ENCODE measurements at regions not wholly inside any gene's neighbourhood (a gene's known extent, or its start where the extent isn't known, plus 50 kb on each side); places are given as distances from the start of the nearest gene placed in this dataset.

DNA sequence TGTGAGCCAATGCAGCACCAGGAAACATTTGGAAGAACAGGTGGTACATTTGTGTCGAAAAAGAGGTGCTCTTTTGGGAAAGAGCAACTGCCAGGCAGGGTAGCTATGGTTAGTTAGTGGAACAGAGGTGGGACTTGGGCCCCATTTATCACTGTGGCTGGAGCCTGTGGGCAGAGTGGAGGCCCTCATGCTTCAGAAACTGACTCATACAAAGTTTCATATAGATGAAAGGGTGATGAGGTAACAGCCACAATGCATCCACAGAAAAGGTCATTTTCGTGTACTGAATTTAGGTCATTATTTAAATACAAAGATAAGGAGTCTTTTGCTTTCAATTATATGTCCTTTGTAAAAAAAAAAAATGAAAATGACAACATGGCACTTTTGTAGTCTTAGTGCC lies 76.4 kb upstream of the HS3ST5 start:
- TF ChIP-seq SP2 (IDR thresholded peaks at IDR 0.05; ENCODE audit: low read length) (no peak), EP300 (IDR thresholded peaks at IDR 0.05; ENCODE audit: borderline replicate concordance in 1 of 2, low read depth in 2 of 2, low read length in 2 of 2) (no peak), MAFK (IDR thresholded peaks at IDR 0.05; ENCODE audit: low read depth, low read length) (no peak), EZH2 (IDR thresholded peaks at IDR 0.05; ENCODE audit: low read depth, low read length, severe bottlenecking) (no peak), SIX5 (IDR thresholded peaks at IDR 0.05; ENCODE audit: low read depth, low read length) (no peak), EGR1 (IDR thresholded peaks at IDR 0.05; ENCODE audit: borderline replicate concordance, low read depth, low read length) (no peak), CBX8 (IDR thresholded peaks at IDR 0.05; ENCODE audit: borderline replicate concordance, low read depth, low read length) (no peak)
- TF ChIP-seq, protein P1, sequence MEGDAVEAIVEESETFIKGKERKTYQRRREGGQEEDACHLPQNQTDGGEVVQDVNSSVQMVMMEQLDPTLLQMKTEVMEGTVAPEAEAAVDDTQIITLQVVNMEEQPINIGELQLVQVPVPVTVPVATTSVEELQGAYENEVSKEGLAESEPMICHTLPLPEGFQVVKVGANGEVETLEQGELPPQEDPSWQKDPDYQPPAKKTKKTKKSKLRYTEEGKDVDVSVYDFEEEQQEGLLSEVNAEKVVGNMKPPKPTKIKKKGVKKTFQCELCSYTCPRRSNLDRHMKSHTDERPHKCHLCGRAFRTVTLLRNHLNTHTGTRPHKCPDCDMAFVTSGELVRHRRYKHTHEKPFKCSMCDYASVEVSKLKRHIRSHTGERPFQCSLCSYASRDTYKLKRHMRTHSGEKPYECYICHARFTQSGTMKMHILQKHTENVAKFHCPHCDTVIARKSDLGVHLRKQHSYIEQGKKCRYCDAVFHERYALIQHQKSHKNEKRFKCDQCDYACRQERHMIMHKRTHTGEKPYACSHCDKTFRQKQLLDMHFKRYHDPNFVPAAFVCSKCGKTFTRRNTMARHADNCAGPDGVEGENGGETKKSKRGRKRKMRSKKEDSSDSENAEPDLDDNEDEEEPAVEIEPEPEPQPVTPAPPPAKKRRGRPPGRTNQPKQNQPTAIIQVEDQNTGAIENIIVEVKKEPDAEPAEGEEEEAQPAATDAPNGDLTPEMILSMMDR (IDR thresholded peaks at IDR 0.05; ENCODE audit: control extremely low read depth in 1 of 3, insufficient read depth in 1 of 3, low read depth in 1 of 3, low read length in 3 of 3) = no peak
- TF ChIP-seq, protein P2, sequence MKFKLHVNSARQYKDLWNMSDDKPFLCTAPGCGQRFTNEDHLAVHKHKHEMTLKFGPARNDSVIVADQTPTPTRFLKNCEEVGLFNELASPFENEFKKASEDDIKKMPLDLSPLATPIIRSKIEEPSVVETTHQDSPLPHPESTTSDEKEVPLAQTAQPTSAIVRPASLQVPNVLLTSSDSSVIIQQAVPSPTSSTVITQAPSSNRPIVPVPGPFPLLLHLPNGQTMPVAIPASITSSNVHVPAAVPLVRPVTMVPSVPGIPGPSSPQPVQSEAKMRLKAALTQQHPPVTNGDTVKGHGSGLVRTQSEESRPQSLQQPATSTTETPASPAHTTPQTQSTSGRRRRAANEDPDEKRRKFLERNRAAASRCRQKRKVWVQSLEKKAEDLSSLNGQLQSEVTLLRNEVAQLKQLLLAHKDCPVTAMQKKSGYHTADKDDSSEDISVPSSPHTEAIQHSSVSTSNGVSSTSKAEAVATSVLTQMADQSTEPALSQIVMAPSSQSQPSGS (IDR thresholded peaks at IDR 0.05; ENCODE audit: low read length) = no peak
